GM19438 (cell line): ENCODE measurements at regions not wholly inside any gene's neighbourhood (a gene's known extent, or its start where the extent isn't known, plus 50 kb on each side); places are given as distances from the start of the nearest gene placed in this dataset.
"Not testable (repeated sequence)": the region's sequence is repeated elsewhere in the genome, so short reads cannot be mapped to it uniquely, and the experiment has no call there.

Experiments used
- ATAC-seq: cut with Tn5 transposase; IDR thresholded peaks from one replicate; pipeline ENCODE4 v1.9.1; 2021; ENCODE audit warnings: low read depth; ENCODE audit not compliant: unreplicated experiment

GRCh38 chr6:11428371-11428770 is 109.2 kb upstream of the TMEM170B start:
- no peak for ATAC-seq

DNA sequence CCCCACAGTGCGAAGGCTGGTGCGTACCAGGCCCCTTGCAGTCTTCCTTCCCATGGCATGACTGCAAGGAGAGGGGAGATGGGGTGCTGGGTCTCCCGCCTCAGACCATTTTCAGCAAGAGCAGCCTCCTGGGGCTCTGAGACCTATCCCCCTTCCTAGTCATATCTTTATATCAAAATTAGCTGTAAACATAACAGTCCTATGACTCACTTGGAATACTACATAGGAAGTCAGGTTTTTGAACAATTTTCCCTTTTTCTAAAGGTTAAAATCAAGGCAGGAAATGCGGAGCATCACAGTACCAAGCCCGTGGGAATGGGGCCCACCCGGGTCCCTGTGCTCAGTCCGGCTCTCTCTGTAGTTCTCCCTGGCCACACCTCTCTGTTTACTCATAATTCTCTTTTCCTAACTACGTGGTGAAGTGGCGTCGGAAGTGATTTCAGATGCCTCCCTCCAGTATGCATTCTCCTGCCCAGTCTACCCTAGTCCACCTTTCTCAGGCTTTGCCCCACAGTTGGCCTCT is 109.8 kb upstream of the TMEM170B start:
- ATAC-seq = no peak

DNA sequence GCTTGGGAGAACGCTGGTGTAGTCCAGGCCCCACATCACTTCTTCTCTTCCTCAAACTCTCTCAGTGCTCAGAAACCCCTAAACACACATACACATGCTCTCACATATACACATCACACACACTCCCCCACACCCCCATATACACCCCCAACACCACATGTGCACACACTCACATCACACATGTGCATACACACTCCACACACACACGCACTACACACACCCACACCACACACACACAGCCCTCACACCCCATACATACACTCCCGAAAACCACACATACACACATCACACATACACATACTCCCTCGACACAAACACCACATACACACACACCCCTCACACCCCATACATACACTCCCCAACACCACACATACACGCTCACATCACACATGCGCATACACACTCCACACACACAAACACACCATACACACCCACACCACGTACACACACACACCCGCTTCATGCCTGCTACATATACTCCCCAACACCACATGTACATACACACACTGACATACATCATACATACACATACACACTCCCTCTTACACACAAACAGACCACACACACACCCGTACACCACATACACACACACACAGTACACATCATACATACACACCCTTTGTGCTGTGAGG is 110.3 kb upstream of the TMEM170B start:
- ATAC-seq = no peak

DNA sequence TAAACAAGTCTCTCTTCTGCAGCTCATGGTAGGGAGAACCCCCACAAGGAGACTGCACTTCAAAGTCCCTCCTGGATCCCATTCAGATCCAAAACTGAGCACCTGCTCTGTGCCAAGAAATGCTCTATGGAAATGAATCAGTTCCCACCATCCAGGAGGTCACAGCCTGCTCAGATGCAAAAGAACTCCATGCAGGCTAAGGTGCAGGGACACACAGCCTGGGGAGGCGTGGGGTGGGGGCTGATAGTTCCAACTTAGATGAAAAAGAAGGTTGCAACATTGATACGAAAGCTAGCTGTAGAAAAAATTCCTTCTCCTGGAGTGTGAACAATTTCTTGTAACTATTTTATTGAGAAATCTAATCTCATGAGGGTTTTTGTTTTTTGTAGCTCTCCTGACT is 111.0 kb upstream of the TMEM170B start:
- no peak for ATAC-seq

- ATAC-seq = no peak
These were observed 111.7 kb upstream of the TMEM170B start for GRCh38 chr6:11425876-11426275.

- ATAC-seq = no peak
These were observed 112.1 kb upstream of the TMEM170B start for GRCh38 chr6:11425431-11425871.

DNA sequence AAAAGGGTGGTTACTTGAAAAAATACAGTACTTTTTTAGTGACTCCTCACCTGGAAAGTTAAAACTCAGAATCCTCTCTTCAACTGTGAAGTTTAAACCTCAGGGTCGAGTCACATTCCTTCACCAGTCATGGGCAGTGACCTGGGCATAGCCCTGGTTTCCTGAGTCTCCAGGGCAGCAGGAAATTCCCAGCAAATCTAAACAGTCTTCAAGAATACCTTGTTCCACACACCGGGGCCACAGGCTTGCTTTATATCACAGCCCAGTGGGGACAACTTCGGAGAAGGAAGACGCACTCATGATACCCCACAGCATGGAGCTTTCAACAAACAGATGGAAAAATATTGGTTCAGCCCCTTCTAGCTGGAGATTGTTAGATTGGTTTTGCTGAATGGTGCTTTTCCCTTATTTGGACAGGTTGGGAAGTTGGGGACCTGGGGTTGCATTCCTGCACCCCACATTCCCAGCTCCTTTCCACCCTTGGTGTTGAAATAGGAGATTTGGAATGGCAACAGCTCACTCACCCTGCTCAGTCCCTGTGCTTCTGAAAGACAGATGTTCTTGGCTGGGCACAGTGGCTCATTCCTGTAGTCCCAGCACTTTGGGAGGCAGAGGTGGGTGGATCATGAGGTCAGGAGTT is 113.0 kb upstream of the TMEM170B start:
- ATAC-seq = no peak

- no peak for ATAC-seq
These were observed 113.9 kb upstream of the TMEM170B start for GRCh38 chr6:11423667-11424066.

DNA sequence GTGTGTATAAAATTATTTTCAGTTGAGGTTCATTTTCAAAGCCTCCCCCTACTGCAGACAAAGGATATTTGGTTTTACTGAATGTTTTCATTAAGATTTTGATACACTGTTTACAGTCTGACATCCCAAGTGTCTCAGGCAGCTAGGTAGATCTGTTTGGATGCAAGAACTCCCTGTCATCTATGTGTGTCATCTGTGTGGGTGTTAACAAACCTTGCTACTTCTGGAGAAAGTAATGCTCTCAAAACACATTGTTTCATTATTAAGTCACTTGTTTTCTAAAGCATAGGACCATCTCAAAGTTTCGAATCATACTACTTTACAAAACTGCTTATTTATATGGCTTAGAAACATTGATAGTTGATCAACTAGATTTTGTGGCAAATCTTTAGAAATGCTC is 114.5 kb upstream of the TMEM170B start:
- no peak for ATAC-seq

GRCh38 chr6:11419763-11420453 is 117.6 kb upstream of the TMEM170B start:
- ATAC-seq = no peak

DNA sequence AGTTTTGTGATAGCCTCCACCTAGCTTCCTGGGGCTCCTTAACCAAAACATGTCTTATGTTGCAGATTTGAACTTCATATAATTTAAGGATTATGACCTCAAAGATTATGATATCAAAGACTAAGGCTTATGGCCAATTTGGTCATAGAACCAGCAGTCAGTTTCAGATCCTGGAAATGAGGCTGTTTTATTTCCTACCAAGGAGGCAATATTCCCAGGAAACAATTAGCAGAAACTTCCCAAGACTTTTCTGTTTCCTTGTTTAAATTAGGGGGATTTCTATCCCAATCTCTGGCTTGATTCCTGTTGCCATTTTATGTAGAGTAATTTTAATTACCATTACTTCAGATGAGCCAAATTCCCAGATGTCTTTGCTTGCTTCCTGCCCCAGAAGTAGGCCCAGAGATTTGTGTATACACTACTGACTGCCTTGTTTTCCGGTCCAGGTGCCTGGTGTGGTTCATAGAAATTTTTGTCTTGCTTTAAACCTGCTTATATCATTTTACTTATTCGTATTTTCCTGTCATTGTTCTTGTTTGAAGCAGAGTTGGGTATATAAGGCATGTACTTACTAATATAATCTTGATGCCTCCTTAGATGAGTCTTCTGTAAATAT is 119.2 kb upstream of the TMEM170B start:
- ATAC-seq = no peak

DNA sequence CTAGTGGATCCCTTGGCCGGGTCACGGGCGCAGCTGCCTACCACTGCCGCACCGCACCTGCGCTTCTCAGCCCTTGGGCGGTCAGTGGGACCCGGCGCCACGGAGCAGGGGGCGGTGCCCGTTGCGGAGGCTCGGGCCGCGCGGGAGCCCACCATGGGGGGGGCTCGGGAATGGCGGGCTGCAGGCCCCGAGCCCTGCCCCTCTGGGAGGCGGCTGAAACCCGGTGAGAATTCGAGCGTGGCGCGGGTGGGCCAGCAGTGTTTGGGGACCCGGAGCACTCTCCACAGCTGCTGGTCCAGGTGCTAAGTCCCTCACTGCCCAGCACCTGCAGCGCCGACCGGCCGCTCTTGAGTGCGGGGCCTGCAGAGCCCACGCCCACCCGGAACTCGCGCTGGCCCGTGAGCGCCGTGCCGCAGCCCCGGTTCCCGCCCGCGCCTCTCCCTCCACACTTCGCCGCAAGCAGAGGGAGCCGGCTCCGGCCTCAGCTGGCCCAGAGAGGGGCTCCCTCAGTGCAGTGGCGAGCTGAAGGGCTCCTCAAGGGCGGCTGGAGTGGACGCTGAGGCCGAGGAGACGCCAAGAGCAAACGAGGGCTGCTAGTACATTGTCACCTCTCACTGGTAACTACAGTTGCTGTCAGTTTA is 120.5 kb upstream of the TMEM170B start:
- no peak for ATAC-seq

GRCh38 chr6:11416099-11416935 is 121.2 kb upstream of the TMEM170B start:
- ATAC-seq = not testable (repeated sequence)

- ATAC-seq = no peak
These were observed 122.0 kb upstream of the TMEM170B start for GRCh38 chr6:11415557-11415956.

DNA sequence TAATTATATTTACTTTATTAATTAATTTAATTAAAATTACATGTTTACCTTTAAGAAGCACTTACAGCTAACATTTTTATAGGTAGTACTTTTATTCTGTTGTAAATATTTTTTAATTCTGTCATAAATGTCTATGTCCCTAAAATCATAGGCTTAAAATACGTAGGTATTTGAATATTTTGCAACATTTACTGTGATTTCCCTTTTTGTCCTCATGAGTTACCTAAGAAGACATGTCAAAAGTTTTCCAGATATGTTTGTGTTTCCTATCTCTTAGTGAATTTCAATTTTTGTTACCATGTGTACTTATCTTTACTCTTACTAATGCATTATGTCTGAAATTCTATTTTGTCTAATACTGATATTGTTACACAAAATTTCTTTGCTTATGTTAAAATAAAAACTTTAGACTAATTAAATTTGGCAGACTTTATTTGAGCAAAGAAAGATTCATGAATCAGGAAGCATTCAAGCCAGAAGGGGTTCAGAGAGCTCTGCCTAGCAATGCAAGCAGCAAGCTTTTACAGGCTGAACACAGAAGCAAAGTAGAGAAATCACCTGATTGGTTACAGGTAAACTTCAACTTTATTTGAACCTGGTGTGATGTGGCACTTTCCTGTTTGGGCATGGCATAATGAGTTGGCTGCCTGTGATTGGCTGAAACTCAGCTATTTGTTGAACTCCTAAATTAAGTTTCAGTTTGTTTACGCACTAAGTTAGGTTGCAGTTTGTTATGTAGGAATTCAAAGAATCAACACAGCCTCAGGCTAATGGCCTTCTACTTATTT is 123.2 kb upstream of the TMEM170B start:
- peak; percentile 43 for ATAC-seq

GRCh38 chr6:11413728-11414127 is 123.8 kb upstream of the TMEM170B start:
- ATAC-seq = no peak

- no peak for ATAC-seq
These were observed 124.3 kb upstream of the TMEM170B start for GRCh38 chr6:11413117-11413687.

DNA sequence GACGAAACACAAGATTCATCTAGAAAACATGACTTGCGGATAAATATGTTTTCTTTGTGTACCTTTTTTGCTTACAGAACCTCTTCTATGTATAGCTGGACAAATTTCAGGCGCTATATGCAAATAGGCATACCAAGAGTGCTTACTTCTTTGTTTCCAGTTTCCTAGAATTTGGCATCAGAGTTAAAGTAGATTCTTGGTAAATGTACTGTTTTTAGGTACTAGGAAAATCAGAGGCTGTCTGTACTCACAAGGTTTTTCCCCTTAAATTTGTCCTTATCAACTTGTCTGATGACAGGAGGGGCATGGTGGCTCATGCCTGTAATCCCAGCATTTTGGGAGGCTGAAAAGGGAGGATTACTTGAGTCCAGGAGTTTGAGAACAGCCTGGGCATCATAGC is 124.9 kb upstream of the TMEM170B start:
- no peak for ATAC-seq

DNA sequence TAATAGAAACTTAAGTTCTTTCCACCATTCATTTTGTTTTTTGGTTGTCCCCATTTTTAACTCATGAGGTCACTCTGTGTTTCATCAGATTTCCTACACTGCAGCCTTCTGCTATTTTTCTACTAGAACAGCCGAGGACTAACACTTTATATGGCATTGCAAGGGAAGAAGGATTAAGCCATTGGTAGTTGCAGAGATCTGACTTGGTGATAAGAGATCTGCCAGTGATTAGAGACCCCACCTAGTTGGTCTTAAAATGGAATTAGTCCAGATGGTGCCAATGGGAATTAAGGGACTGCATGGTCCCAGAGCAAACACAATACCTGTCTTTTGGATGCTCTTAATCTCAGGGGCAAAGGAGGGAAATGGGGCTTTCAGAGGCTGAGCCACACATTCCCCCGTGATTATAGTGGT is 125.5 kb upstream of the TMEM170B start:
- no peak for ATAC-seq
